ENCODE measurements at regions not wholly inside any gene's neighbourhood (a gene's known extent, or its start where the extent isn't known, plus 50 kb on each side); places are given as distances from the start of the nearest gene placed in this dataset.
"Not testable (repeated sequence)": the region's sequence is repeated elsewhere in the genome, so short reads cannot be mapped to it uniquely, and the experiment has no call there.

DNA sequence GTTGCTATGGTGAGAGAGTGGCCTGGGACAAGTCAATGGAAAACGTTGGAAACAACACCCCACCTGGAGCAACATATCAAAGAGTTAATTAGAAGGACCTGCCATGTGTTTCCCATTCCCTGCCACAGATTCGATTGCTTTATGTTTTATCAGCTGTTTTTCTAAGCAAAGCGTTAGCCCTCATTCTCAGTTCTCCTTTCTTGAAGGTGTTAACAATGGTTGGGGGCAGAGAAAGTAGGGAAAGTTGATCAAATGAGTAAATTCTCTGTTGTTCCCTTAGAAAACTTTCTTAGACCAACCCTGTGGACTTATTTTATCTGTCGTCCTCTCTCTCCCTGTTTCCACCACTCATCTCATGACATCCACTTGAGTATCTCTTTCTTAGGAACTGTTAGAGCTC is 102.5 kb downstream of the ADAMTS15 start:
- no peak for DNase-seq (ENCODE audit: low spot score)

DNA sequence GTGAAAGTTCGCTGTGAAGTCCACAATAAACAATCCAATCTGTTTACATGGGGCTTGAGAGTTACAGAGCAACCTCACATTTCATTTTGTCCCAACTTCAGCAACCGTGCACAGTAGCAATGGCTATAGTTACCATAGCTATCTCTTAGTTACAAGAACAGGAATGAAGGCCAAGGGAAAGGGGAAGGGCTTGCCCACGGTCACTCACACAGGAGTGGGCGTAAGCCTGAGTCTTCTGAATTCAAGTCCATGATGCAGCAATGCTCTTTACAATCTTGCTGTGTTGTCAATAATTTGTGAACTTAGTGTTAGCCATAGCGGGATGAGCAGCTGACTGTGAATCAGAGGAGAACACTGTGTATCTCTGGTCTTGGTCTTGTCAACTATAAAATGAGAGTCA is 102.9 kb downstream of the ADAMTS15 start:
- no peak for DNase-seq (ENCODE audit: low spot score)

DNA sequence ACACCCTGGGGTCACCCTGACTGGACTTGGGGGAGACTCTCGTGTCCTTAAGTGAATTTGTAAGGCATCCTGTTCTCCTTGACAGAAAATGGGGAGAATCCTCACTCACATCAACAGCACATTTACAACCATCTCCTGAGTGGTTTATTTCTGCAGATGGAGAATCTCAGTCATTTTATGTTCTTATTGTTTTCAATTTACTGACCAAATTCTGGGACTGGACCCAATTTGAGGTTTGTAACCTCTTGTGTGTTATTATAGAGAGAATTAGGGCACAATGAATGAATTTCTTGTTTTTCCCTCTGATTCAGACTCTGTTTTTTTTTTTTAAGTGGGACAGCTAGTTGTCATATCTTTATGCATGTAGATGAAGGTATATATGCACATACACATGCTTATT is 104.9 kb downstream of the ADAMTS15 start:
- DNase-seq (ENCODE audit: low spot score): no peak

DNA sequence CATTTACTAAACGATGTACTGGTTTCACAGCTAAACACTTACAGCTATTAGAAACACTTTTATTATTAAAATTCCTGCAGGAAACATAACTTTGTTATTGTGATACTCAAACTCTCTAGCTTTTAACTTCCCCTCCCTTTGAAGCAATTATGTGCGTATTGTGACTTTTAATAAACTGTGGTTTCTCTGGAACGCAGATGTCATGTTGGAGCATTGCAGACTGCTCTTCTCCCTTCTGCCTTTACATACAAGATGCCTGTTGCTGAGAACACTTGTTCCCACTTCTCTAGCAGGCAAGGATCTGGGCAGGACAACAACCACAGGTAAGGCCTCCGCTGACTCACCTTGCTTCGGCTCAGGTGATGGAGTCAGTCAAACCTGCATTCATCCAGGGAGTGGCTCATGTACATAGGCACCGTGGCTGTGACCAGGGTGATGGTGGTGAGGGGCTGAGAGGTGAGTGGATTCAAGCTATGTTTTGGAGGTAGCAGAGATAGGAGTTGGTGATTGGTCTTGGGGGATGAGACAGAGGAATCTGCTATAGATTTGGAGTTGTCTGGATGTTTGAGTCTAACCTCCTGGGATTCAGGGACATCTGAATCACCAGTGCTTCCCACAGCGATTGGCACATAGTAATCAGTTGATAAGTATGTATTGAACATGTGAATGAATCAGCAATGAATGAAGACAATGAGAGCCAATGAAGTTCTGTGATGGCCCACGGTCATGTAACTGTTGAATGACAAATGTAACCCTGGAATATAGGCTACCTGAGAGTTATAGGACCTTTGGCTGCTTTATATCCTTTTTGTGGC is 106.0 kb downstream of the ADAMTS15 start:
- no peak for DNase-seq (ENCODE audit: low spot score)

DNA sequence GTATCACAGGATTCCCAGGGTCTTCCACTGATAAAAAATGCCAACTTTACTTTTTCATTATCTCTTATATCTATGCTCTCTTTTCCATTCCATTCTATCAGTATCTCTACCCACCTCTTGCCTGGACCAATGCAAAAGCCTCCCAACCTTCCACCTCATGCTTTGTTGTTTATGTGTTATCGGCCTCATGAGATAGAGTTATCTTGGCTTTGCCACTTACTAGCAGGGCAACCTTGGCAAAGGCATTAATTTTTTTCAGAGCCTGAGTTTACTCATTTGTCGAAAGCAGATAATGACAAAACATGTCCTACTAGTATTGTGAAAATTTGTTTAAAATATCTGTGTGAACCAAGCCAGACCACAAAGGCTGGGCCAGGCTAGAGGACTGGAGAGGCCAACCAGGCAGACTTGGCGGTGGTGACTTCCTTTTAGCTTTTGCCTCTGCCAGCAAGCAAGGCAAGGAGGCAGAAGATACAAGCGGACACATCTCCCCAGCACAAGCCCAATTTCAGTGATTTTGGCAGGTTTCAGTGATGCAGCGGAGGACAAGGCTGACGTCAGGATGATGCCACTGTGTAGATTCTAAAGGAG is 106.9 kb downstream of the ADAMTS15 start:
- DNase-seq (ENCODE audit: low spot score): no peak

DNA sequence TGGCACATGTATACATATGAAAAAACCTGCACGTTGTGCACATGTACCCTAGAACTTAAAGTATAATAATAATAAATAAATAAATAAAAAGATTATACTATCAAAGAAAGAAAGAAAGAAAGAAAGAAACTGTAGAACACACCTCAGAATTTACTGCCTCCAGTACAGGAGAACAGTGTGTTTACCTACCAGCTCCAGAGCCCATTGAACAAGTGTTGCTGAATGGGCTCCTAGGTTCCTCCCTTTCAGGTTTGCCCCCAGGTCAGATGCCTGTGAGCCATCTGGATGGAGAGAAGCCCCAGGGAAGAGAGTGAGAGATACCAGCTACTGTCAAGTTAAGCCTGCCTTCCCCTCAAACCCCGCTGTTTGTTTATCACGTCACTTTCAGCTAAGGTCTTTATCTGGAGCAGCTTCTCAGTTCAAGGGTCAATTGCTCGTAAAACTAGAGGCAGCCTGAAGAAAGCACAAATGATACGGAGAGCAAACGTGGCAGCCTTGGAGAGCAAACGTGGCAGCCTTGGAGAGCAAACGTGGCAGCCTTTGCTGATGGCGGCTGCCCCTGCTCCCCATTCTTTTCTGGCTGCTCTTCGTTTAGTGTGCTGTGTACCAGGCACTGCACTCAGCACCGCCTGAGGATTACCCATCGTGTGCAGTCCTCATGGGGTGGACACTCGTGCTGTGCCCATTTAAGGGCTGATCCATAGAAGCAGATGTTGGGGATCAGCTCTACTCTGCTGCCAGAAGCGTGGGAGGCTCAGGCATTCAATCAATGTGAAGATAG is 111.7 kb downstream of the ADAMTS15 start:
- DNase-seq (ENCODE audit: low spot score): no peak

DNA sequence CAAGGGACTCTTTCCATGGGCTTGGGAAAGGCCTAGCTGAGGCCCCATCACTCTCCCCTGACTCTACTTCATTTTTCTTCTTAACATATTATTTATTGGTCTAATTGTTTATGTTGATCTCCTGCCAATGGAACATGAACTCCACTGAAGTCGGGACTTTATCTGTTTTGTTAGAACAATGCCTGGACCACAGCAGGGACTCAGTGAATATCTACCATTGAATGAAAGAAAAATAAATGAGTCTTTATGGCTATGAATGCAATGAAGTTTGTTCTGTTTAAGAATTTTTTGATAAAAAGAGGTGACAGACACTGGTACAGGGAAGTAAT is 112.3 kb downstream of the ADAMTS15 start:
- no peak for DNase-seq (ENCODE audit: low spot score)

DNA sequence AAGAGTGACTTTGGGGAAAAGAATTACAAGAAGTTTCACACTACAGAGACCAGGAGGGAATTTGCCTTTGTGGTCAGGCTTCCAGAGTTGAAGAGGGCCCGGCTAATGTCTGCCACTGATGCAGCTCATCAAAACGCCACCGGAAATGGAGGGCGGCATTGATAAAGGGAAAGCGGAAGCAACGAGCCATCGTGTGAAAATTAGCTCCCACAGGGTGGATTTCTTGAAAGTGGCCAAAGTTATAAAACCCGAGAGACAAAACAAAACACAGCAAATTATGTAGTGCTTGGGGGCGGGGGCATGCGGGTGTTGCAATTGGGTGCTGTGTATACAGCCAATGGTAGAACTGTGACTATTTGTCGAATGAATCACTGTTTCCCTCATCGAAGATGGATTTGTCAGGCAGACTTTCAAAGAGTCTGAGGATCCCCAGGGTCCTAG is 113.0 kb downstream of the ADAMTS15 start:
- DNase-seq (ENCODE audit: low spot score): no peak

DNA sequence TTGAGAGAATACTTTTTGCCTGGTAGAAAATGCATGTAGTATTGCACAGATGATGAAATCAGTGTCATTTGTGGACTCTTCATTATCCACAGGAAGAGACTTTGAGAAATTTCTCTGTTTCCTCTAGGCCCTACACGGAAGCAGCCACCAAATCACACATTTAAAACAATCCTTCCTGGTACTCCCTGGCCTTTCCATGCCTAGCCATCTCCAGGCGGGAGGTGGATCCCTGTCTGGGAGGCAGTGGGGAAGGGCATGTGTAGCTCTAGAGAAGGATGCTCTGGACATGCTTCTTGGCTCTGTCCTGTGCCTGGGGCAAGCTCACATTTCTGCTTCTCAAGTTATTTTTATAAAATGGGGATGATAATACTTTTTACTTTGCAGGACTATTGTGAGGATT is 114.1 kb downstream of the ADAMTS15 start:
- no peak for DNase-seq (ENCODE audit: low spot score)

DNA sequence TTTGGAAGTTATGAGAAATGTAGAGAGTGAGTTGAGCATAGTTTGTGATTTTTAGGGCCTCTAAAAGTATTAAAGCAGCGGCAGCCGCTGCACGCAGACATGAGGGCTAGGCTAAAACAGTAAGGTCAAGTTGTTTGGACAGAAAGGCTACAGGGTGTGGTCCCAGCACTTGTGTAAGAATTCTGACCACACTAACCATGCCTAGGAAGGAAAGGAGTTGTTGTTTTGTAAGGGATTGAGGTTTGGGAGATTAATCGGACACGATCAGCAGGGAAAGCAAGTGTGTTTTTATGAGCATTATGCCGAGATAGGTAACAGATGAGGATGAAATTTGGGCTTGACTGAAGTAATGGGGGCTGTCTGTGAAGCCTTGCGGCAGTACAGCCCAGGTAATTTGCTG is 117.9 kb downstream of the ADAMTS15 start:
- DNase-seq (ENCODE audit: low spot score): not testable (repeated sequence)

DNA sequence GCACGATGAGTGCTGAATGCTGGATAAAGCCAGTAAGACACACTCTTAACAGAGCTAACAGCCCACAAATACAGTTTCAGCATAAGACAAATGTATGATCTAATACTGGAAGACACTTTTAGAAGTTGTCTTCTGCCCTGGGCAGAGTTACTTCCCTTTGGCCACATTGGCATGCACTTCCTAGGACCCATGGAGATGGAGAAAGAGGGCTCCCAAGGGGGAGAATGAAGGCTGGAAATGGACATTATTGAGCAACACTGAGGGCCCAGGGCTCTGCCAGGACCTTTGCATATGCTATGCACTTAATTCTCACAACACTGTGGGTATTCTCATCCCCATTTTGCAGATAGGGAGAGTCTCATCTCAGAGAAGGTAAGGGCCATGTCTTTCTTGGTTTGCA is 123.1 kb downstream of the ADAMTS15 start:
- DNase-seq (ENCODE audit: low spot score): no peak

DNA sequence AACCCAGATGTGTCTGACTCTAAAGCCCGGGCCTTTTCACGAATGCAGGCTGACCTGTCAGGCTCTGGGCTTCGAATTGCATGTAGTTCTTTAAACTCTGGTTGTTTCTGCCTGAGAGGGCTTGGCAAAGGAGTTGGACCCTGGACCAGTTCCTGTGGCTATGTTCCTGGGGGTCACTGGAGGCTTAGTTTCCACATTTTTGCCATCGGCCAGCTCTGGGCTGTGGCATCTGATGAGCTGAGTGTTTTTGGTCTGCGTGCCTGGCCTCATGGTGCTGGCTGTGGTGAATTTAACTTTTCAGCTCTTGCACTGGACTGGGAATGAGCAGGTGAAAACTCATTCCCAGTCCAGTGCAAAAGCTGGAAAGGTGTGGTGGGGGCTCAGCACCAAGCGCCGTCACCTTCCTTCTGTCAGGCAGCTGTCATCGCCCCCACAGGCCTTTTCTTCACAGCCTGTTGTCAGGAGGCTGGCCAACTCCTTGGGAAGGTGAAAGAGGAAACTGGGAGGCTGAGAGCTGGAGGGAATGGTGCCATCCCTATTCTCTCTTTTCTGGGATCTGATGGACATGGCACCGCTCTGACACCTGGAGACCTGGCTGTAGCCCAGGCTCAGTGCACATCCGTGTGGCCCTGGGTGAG is 123.6 kb downstream of the ADAMTS15 start:
- no peak for DNase-seq (ENCODE audit: low spot score)

DNA sequence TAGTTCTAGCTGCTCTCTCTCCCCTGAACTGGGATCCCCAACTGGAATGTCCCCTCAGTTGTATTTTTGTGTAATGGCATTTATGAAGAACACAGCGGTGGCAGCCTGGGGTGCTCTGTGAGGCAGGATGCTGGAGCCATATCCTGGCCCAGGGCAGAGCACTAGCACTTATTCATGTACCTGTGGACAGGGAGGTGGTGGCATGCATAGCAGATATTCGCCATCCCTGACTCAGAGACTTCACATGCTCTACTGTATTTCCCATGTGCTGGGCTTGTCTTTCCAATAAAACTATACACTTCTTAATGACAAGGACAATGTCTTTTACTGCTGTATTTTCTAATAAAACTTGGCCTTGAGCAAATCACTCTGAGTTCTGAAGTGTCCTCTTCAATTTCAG is 125.3 kb downstream of the ADAMTS15 start:
- DNase-seq (ENCODE audit: low spot score): no peak

DNA sequence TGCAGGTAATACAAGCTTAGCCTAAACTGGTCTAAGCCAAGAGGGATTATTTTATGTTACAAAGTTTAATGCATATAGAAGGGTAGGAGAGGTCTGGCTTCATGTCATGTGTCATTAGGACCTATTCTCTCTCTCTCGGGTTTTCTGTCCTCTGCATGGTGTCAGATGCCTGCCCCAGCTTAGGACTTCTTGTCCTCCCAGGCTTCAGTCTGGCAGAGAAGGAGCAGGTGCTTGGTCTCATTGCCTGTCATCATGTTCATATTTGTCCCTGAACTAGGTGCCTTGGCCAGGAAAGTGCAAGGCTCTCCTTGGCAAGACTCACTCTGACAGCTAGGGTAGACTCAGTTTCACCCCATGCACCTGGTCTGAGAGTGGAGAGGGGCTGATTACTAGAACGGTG is 126.3 kb downstream of the ADAMTS15 start:
- DNase-seq (ENCODE audit: low spot score): no peak

DNA sequence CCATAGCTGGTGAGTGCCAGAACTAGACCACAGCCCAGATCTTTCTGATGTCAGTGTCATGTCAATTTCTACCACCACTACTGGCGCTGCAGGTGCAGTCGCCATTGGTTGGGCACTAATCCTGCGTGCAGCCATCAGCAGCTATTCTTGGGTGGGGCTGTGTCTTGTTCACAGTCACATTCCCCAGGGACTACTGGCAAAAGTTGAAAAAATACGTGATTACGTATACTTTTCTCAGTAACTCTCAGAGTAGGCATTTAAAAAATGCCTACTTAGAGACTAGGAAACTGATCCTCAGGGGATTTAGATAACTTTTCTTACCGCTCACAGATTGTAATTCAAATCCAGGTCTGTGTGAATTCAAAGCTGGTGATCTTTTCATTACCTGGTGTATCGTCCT is 127.7 kb downstream of the ADAMTS15 start:
- no peak for DNase-seq (ENCODE audit: low spot score)

DNA sequence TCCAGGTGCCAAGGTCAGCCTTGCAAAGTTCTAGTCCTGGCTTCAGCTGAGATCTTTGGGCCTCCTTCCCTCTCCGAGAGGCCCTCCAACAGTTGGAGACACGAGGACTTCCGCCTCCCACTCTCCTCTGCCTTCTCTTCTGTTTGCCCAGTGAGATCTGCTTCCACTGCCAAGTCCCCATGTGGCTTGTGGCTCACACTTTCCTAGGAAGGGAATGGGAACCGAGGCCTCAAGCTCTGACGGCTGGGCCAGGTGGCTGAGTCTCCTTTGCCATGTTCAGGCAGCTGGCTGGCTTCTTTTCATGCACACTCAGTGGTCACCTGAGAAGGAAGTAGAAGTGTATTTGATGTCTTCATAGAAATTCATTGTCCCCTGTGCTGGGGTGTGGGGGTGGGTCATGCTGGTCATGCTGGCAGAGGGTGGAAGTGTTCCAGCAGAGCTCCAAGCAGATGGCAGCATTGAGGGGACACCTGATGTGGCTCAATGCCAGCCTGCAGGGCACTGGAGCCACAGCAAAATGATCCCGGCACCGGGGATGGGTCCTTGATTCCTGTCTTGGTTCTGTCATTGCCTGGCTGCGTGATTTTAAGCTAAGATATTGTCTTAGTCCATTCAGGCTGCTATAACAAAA is 130.4 kb downstream of the ADAMTS15 start:
- DNase-seq (ENCODE audit: low spot score): no peak

DNA sequence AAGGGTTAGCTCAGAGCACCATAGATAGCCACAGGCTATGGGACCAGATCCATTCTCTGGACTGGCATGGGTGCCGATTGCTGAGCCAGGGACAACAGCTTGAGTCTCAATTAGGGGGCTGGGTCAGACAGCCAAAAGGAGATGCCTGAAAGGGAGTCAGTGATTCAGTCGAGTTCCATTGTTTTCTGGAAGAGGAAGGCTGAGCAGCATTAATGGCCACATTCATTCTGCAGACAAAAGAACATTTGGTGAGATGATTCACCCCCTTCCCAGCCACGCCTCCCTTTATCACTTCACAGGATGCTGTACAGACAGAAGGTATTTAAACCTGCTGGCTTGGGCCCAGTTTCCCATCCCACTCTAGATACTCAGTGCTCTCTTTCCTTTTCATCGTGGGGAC is 131.9 kb downstream of the ADAMTS15 start:
- DNase-seq (ENCODE audit: low spot score): no peak

DNA sequence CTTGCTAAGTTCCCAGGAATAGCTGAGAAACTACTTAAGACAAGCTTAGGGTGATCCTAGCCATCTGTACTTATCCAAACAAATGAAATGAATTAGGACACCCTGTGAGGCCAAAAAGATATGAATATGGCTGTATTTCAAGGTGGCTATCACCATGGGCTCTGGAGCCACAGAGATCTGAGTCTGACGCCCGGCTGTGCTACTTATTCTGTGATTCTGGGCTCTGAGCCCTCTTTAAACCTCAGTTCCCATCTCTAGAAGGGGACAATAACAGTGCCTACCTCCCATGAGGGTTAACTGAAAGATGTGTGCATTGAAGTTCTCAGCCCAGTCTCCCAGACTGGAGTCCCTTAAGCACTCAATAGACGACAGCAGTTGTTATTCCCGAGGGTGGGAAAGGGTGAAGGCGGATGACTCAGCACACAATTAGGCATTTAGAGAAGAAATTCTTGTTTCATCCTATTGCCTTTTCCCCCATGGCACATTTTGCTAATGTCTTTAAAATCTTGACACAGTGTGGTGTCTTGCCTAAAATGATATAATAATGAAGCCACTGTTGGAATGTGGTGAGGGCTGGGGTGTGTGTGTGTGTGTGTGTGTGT is 132.5 kb downstream of the ADAMTS15 start:
- DNase-seq (ENCODE audit: low spot score): no peak

DNA sequence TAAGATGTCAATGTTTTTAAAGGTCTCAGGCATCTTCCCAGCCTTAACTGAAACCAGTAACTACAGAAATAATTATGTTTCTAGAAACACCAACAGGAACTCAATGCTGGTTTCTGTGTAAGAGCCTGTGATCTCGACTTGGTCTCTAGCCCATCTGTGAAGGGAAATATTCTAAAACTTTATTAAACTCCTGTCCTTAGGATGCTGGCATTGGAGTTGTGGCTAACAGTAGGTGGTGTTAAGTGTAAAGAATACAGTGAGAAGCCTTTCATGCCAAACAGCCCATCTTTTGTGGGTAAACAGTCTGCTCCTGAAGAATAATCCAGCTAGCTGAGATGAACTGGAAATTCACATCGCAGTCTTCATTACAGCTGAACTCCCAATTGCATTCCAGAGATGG is 133.2 kb downstream of the ADAMTS15 start:
- no peak for DNase-seq (ENCODE audit: low spot score)

DNA sequence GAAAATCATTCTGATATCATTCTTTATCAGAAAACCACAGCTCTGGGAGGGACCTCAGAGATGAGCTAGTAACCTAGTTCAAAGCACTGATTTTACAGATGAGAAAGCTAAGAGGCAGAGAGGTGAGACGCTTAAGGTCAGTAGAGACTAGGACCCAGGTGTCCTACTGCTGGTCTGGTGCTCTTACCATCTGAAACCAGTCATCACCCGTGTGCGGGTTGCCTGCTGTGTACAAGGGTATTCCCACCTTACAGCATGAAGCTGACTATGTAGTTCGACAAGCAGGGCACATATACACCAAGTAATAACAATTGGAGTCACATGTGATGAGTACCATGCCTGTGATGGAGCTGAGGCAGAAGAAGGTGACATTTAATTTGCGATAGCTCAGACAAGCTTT is 133.7 kb downstream of the ADAMTS15 start:
- DNase-seq (ENCODE audit: low spot score): no peak

DNA sequence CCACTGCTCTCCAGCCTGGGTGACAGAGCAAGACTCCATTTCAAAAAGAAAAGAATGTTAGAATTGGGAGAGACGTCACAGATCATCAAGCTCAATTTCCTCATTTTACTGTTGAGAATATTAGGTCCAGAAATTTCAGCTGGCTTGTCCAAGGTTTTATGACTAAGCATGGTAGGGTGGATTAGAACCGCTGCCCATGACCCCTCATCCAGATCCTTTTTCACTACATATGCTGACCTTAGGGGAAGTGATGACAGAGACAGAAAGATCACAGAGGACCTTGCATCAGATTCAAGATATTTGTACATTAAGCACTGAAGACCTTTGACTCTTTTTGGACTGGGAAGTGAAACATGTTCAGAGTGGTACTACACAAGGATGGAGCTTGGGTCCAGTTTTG is 134.5 kb downstream of the ADAMTS15 start:
- DNase-seq (ENCODE audit: low spot score): no peak

DNA sequence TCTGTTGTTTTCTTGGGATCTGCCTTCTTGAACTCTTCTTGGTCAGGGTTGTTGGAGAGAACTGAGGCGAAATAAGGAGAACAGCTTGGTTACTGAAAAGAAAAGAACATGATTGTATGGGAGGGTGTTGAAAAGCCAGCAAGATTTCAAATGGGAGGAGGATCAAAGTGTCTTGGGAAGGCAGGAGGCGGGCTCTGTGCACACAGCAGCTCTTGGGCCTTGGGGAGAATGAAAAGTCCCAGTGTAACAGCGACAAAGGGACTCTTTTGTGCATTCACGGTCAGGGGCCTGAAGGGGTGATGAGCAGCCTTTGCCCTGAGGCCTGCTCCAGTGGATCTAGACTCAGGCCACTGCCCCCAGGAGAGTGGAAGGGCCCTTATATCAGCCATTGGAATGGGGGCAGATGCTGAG is 135.4 kb downstream of the ADAMTS15 start:
- no peak for DNase-seq (ENCODE audit: low spot score)

Data from D341Med (cell line).